ENCODE measurements at regions not wholly inside any gene's neighbourhood (a gene's known extent, or its start where the extent isn't known, plus 50 kb on each side); places are given as distances from the start of the nearest gene placed in this dataset.

DNA sequence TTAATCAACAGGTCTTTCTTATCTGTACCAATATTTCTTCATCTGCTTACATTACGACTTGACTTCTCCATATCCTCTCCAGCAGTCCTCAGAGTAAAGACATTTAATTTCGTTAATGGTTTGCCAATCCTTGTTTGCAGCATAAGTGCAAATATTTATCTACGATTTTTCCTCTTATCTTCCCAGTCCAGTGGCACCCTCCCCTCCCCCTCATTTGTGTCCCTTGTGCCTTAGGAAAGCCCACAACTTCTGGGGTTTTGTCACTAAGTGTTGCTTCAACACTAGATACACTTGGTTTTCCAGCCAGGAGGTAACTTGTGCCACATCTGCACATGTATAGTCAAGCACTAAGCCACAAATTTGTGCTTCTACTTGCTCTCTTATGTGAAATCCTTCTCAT, 327.2 kb downstream of the CBLN4 start:
- no peaks in the 10 kb centered on the region for H3K27me3 Mint-ChIP-seq (ENCODE audit: low read depth)
- peaks cover 34% of the 10 kb centered on the region for H3K9me3 Mint-ChIP-seq (ENCODE audit: low read depth)
- TF ChIP-seq CTCF (IDR thresholded peaks at IDR 0.05) = no peak
- no peaks in the 10 kb centered on the region for H3K4me1 Mint-ChIP-seq (ENCODE audit: low read depth)
- no peak for DNase-seq (ENCODE audit: low spot score)
- H3K4me3 Mint-ChIP-seq (ENCODE audit: unreplicated experiment) = no peak overlapping the region
- no peak overlapping the region for H3K27ac Mint-ChIP-seq (ENCODE audit: unreplicated experiment)
- H3K36me3 Mint-ChIP-seq (ENCODE audit: low read depth) = no peaks in the 10 kb centered on the region

DNA sequence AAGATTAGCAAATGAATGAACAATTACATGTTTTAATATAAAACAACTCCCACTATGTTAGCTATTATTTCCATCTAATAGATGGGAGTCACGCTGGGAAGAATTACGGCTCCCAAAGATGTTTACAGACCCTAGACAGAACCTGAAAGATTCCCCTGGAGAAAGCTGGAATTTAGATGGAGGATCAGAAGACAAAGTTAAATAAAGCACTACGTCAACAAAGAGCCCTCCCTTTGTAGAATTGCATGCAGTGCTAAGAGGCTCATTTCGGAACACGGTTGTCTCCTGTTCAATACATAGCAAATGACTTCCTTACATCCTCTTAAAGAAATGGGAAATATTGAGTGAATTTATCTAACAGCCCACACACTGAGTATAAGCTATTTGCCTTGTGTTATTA, 328.3 kb downstream of the CBLN4 start:
- no peak overlapping the region for H3K27ac Mint-ChIP-seq (ENCODE audit: unreplicated experiment)
- H3K9me3 Mint-ChIP-seq (ENCODE audit: low read depth) = peaks cover 37% of the 10 kb centered on the region
- no peaks in the 10 kb centered on the region for H3K4me1 Mint-ChIP-seq (ENCODE audit: low read depth)
- TF ChIP-seq CTCF (IDR thresholded peaks at IDR 0.05) = no peak
- H3K27me3 Mint-ChIP-seq (ENCODE audit: low read depth) = no peaks in the 10 kb centered on the region
- H3K36me3 Mint-ChIP-seq (ENCODE audit: low read depth) = no peaks in the 10 kb centered on the region
- no peak overlapping the region for H3K4me3 Mint-ChIP-seq (ENCODE audit: unreplicated experiment)
- DNase-seq (ENCODE audit: low spot score) = no peak

GRCh38 chr20:55676097-55676496, 329.2 kb downstream of the CBLN4 start:
- Mint-ChIP-seq H3K27ac (ENCODE audit: unreplicated experiment) (no peak overlapping the region), H3K9me3 (ENCODE audit: low read depth) (peaks cover 35% of the 10 kb centered on the region), H3K4me3 (ENCODE audit: unreplicated experiment) (no peak overlapping the region), H3K27me3 (ENCODE audit: low read depth) (no peaks in the 10 kb centered on the region), H3K4me1 (ENCODE audit: low read depth) (no peaks in the 10 kb centered on the region), H3K36me3 (ENCODE audit: low read depth) (no peaks in the 10 kb centered on the region)
- no peak for TF ChIP-seq CTCF (IDR thresholded peaks at IDR 0.05)
- no peak for DNase-seq (ENCODE audit: low spot score)

GRCh38 chr20:55668631-55669030, 336.7 kb downstream of the CBLN4 start:
- no peak for DNase-seq (ENCODE audit: low spot score)
- no peak overlapping the region for H3K27ac Mint-ChIP-seq (ENCODE audit: unreplicated experiment)
- H3K36me3 Mint-ChIP-seq (ENCODE audit: low read depth) = no peaks in the 10 kb centered on the region
- peaks cover 14% of the 10 kb centered on the region for H3K9me3 Mint-ChIP-seq (ENCODE audit: low read depth)
- no peaks in the 10 kb centered on the region for H3K4me1 Mint-ChIP-seq (ENCODE audit: low read depth)
- H3K4me3 Mint-ChIP-seq (ENCODE audit: unreplicated experiment) = no peak overlapping the region
- H3K27me3 Mint-ChIP-seq (ENCODE audit: low read depth) = no peaks in the 10 kb centered on the region
- TF ChIP-seq CTCF (IDR thresholded peaks at IDR 0.05) = no peak

GRCh38 chr20:55667955-55668354, 337.4 kb downstream of the CBLN4 start:
- Mint-ChIP-seq H3K4me3 (ENCODE audit: unreplicated experiment) (no peak overlapping the region), H3K36me3 (ENCODE audit: low read depth) (no peaks in the 10 kb centered on the region), H3K4me1 (ENCODE audit: low read depth) (no peaks in the 10 kb centered on the region), H3K27ac (ENCODE audit: unreplicated experiment) (no peak overlapping the region), H3K9me3 (ENCODE audit: low read depth) (peaks cover 10% of the 10 kb centered on the region), H3K27me3 (ENCODE audit: low read depth) (no peaks in the 10 kb centered on the region)
- no peak for DNase-seq (ENCODE audit: low spot score)
- TF ChIP-seq CTCF (IDR thresholded peaks at IDR 0.05) = no peak

Measured in chondrocyte (in vitro differentiated cells).